ENCODE measurements at regions not wholly inside any gene's neighbourhood (a gene's known extent, or its start where the extent isn't known, plus 50 kb on each side); places are given as distances from the start of the nearest gene placed in this dataset.

DNA sequence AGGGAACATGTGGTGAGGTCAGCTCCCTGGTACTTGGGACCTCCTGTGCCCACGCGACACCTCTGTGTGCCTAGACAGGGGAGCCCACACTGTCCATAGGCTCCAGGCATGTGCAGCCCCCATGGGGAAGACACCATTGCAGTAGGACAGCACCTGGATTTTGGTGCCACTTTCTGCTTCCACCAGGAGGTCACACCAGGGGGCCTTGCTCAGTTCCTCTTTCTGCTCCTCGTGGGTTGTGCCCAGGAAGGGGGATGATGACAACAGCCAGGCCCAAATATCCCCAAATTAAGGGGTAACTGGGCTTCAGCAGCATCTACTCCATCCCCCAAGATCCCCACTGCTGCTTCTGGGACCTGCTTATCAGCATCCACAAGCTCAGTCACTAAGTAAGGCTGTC is 358.2 kb upstream of the KAZN start:
- Histone ChIP-seq H3K27me3 (ENCODE audit: insufficient read depth in 3 of 3, low read length in 2 of 3) (peaks cover 0 to 3% (median 0%) of the 10 kb centered on the region in 3 donors), H3K4me3 (no peak overlapping the region), H3K9me3 (no peaks in the 10 kb centered on the region), H3K4me1 (no peaks in the 10 kb centered on the region), H3K27ac (no peak overlapping the region), H3K36me3 (ENCODE audit: insufficient read depth in 1 of 2, low read depth in 1 of 2) (no peaks in the 10 kb centered on the region)
- intact Hi-C loops (cut with DNase I), result no loop called here
- no peak for DNase-seq
- WGBS, 3 donors, result 86 to 95% (median 93%) methylated on average over 3 of the region's 3 CpGs
- ATAC-seq, result no peak
- TF ChIP-seq, protein P1, sequence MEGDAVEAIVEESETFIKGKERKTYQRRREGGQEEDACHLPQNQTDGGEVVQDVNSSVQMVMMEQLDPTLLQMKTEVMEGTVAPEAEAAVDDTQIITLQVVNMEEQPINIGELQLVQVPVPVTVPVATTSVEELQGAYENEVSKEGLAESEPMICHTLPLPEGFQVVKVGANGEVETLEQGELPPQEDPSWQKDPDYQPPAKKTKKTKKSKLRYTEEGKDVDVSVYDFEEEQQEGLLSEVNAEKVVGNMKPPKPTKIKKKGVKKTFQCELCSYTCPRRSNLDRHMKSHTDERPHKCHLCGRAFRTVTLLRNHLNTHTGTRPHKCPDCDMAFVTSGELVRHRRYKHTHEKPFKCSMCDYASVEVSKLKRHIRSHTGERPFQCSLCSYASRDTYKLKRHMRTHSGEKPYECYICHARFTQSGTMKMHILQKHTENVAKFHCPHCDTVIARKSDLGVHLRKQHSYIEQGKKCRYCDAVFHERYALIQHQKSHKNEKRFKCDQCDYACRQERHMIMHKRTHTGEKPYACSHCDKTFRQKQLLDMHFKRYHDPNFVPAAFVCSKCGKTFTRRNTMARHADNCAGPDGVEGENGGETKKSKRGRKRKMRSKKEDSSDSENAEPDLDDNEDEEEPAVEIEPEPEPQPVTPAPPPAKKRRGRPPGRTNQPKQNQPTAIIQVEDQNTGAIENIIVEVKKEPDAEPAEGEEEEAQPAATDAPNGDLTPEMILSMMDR (IDR thresholded peaks at IDR 0.05), result no peak

DNA sequence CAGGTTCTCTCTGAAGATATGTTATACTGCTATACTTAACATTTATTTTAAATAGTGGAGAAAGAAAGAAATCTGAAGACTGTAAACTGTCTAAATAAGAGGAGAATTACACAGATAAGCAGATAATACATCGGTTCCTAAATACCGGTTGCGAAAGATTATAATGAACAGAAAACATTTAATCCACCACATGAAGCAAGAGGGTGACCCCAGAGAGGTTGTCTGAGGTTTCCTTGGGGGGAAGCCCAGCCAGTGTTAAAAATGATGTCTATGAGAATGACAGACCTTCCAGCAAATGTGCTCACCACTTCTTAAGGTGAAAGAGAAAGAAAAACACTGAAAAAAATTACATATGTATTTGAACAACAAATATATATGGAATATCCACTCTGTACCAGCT is 356.4 kb upstream of the KAZN start:
- H3K36me3 ChIP-seq (ENCODE audit: insufficient read depth in 1 of 2, low read depth in 1 of 2), result no peaks in the 10 kb centered on the region
- peak in 1 of 4 donors; percentile 47 for ATAC-seq

DNA sequence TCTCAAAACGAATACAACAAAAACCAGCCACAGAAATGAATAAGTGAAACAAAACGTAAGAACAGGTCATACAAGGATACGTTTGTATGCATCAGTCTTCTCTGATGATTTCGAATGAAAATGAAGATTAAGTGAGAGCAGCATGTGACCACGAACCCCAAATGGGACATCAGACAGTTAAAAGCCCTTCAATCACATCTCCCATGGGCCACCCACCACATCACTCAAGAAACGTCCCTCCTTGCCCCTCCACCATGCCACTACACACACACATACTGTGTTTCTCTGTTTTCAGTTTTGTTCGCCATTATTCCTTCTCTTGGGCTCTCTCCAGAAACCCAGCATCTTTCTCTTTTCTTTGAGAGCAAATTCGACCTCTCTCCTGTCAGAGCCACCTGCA is 355.6 kb upstream of the KAZN start:
- no peaks in the 10 kb centered on the region for H3K4me1 ChIP-seq
- H3K9me3 ChIP-seq, result no peaks in the 10 kb centered on the region
- no peak overlapping the region for H3K4me3 ChIP-seq
- DNase-seq (no peak), ATAC-seq (no peak)
- WGBS, 3 donors, result 74 to 81% (median 79%) methylated on average over 8 of the region's 8 CpGs
- TF ChIP-seq, protein P1 (IDR thresholded peaks at IDR 0.05), result no peak
- no peaks in the 10 kb centered on the region for H3K36me3 ChIP-seq (ENCODE audit: insufficient read depth in 1 of 2, low read depth in 1 of 2)
- peaks cover 0 to 3% (median 0%) of the 10 kb centered on the region in 3 donors for H3K27me3 ChIP-seq (ENCODE audit: insufficient read depth in 3 of 3, low read length in 2 of 3)
- H3K27ac ChIP-seq, result no peak overlapping the region
- intact Hi-C loops (cut with DNase I), result no loop called here

More for the DNA sequence above, 356.4 kb upstream of the KAZN start:
- Histone ChIP-seq H3K9me3 (no peaks in the 10 kb centered on the region), H3K27me3 (ENCODE audit: insufficient read depth in 3 of 3, low read length in 2 of 3) (peaks cover 0 to 2% (median 0%) of the 10 kb centered on the region in 3 donors), H3K27ac (no peak overlapping the region), H3K4me1 (no peaks in the 10 kb centered on the region), H3K4me3 (no peak overlapping the region)
- TF ChIP-seq, protein P1 (IDR thresholded peaks at IDR 0.05), result no peak
- WGBS, 3 donors, result 57 to 73% (median 58%) methylated on average over 3 of the region's 3 CpGs
- no peak for DNase-seq
- intact Hi-C loops (cut with DNase I), result no loop called here

DNA sequence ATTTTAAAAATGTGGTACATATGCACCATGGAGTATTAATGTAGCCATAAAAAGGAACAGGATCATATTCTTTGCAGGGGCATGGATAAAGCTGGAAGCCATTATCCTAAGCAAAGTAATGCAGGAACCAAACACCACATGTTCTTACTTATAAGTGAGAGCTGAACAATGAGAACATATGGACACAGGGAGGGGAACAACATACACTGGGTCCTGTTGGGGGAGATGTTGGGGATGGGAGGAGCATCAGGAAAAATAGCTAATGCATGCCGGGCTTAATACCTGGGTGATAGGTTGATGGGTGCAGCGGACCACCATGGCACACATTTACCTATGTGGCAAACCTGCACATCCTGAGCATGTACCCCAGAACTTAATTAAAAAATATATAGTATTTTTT is 352.5 kb upstream of the KAZN start:
- DNase-seq, result no peak
- intact Hi-C loops (cut with DNase I), result no loop called here
- H3K9me3 ChIP-seq, result no peaks in the 10 kb centered on the region

DNA sequence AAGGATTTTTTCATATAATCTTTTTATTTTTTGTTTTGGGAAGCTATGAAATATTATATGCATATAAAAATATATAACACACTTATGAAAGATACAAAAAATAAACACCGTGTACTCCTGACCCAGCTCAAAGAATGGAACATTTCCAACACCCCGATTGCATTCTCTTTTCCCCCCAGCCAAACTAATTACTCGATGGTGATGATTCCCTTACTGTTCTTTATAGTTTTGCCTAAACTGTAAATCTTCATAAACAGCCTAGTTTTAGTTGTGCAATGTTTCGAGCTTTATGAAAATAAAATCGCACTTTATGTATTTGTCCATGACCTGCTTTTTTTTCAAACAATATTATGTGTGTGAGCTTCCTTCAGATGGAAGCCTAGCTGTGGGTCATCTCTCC is 352.0 kb upstream of the KAZN start:
- no peak overlapping the region for H3K27ac ChIP-seq
- intact Hi-C loops (cut with DNase I), result no loop called here
- no peaks in the 10 kb centered on the region for H3K4me1 ChIP-seq
- no peak overlapping the region for H3K4me3 ChIP-seq
- WGBS, 3 donors, result 67 to 72% (median 68%) methylated on average over 5 of the region's 5 CpGs
- no peaks in the 10 kb centered on the region for H3K9me3 ChIP-seq
- H3K27me3 ChIP-seq (ENCODE audit: insufficient read depth in 3 of 3, low read length in 2 of 3), result peaks cover 0 to 3% (median 0%) of the 10 kb centered on the region in 3 donors
- no peaks in the 10 kb centered on the region for H3K36me3 ChIP-seq (ENCODE audit: insufficient read depth in 1 of 2, low read depth in 1 of 2)
- TF ChIP-seq, protein P1 (IDR thresholded peaks at IDR 0.05), result no peak
- ATAC-seq (no peak), DNase-seq (no peak)

More for the DNA sequence above, 352.5 kb upstream of the KAZN start:
- H3K4me1 ChIP-seq, result no peaks in the 10 kb centered on the region
- TF ChIP-seq, protein P1 (IDR thresholded peaks at IDR 0.05), result no peak
- H3K27ac ChIP-seq, result no peak overlapping the region
- WGBS, 3 donors, result 80 to 88% (median 87%) methylated on average over 2 of the region's 2 CpGs
- H3K36me3 ChIP-seq (ENCODE audit: insufficient read depth in 1 of 2, low read depth in 1 of 2), result no peaks in the 10 kb centered on the region
- H3K4me3 ChIP-seq, result no peak overlapping the region
- peaks cover 0 to 3% (median 0%) of the 10 kb centered on the region in 3 donors for H3K27me3 ChIP-seq (ENCODE audit: insufficient read depth in 3 of 3, low read length in 2 of 3)
- ATAC-seq, result no peak

All from psoas muscle (tissue), 7 donors.